ENCODE measurements at regions not wholly inside any gene's neighbourhood (a gene's known extent, or its start where the extent isn't known, plus 50 kb on each side); places are given as distances from the start of the nearest gene placed in this dataset.

- WGBS, 2 experiments = 78 to 83% methylated on average over 3 of the region's 3 CpGs
- H3K9me3 ChIP-seq (ENCODE audit: control insufficient read depth, low read length) = no peaks in the 10 kb centered on the region
Observed at GRCh38 chr16:80120899-80121521, 419.8 kb upstream of the DYNLRB2 start.

GRCh38 chr16:80117556-80118130, 423.1 kb upstream of the DYNLRB2 start:
- Histone ChIP-seq H3K27me3 (ENCODE audit: control insufficient read depth, insufficient read depth, low read length, poor library complexity, severe bottlenecking) (no peaks in the 10 kb centered on the region), H3K36me3 (ENCODE audit: control insufficient read depth, insufficient read depth, low read length) (no peaks in the 10 kb centered on the region), H3K4me1 (ENCODE audit: control insufficient read depth, insufficient read depth, low read length) (no peaks in the 10 kb centered on the region), H3K9me3 (ENCODE audit: control insufficient read depth, low read length) (no peaks in the 10 kb centered on the region), H3K27ac (ENCODE audit: insufficient read depth, low read depth, low read length, poor library complexity, severe bottlenecking) (no peak overlapping the region), H3K4me3 (ENCODE audit: insufficient read depth, low read depth, low read length) (no peak overlapping the region)
- 95 to 96% methylated on average over 4 of the region's 4 CpGs for WGBS, 2 experiments

More at GRCh38 chr16:80120899-80121521, 419.8 kb upstream of the DYNLRB2 start:
- Histone ChIP-seq H3K4me1 (ENCODE audit: control insufficient read depth, insufficient read depth, low read length) (no peaks in the 10 kb centered on the region), H3K27ac (ENCODE audit: insufficient read depth, low read depth, low read length, poor library complexity, severe bottlenecking) (no peak overlapping the region), H3K4me3 (ENCODE audit: insufficient read depth, low read depth, low read length) (no peak overlapping the region), H3K27me3 (ENCODE audit: control insufficient read depth, insufficient read depth, low read length, poor library complexity, severe bottlenecking) (no peaks in the 10 kb centered on the region), H3K36me3 (ENCODE audit: control insufficient read depth, insufficient read depth, low read length) (no peaks in the 10 kb centered on the region)

- H3K4me1 ChIP-seq (ENCODE audit: control insufficient read depth, insufficient read depth, low read length) = no peaks in the 10 kb centered on the region
- H3K9me3 ChIP-seq (ENCODE audit: control insufficient read depth, low read length) = no peaks in the 10 kb centered on the region
- no peaks in the 10 kb centered on the region for H3K27me3 ChIP-seq (ENCODE audit: control insufficient read depth, insufficient read depth, low read length, poor library complexity, severe bottlenecking)
- H3K4me3 ChIP-seq (ENCODE audit: insufficient read depth, low read depth, low read length) = no peak overlapping the region
- no peaks in the 10 kb centered on the region for H3K36me3 ChIP-seq (ENCODE audit: control insufficient read depth, insufficient read depth, low read length)
- H3K27ac ChIP-seq (ENCODE audit: insufficient read depth, low read depth, low read length, poor library complexity, severe bottlenecking) = no peak overlapping the region
Observed at GRCh38 chr16:80116711-80117110, 424.1 kb upstream of the DYNLRB2 start.

- H3K4me1 ChIP-seq (ENCODE audit: control insufficient read depth, insufficient read depth, low read length) = no peaks in the 10 kb centered on the region
- no peak overlapping the region for H3K4me3 ChIP-seq (ENCODE audit: insufficient read depth, low read depth, low read length)
- H3K27ac ChIP-seq (ENCODE audit: insufficient read depth, low read depth, low read length, poor library complexity, severe bottlenecking) = no peak overlapping the region
- H3K27me3 ChIP-seq (ENCODE audit: control insufficient read depth, insufficient read depth, low read length, poor library complexity, severe bottlenecking) = no peaks in the 10 kb centered on the region
- WGBS, 2 experiments = 89 to 100% methylated on average over 1 of the region's 2 CpGs
- no peaks in the 10 kb centered on the region for H3K9me3 ChIP-seq (ENCODE audit: control insufficient read depth, low read length)
- H3K36me3 ChIP-seq (ENCODE audit: control insufficient read depth, insufficient read depth, low read length) = no peaks in the 10 kb centered on the region
Observed at GRCh38 chr16:80114699-80115098, 426.1 kb upstream of the DYNLRB2 start.

GRCh38 chr16:80113873-80114574, 426.8 kb upstream of the DYNLRB2 start:
- WGBS, 2 experiments = 89 to 97% methylated on average over 4 of the region's 4 CpGs
- H3K27ac ChIP-seq (ENCODE audit: insufficient read depth, low read depth, low read length, poor library complexity, severe bottlenecking) = no peak overlapping the region
- no peaks in the 10 kb centered on the region for H3K4me1 ChIP-seq (ENCODE audit: control insufficient read depth, insufficient read depth, low read length)
- H3K27me3 ChIP-seq (ENCODE audit: control insufficient read depth, insufficient read depth, low read length, poor library complexity, severe bottlenecking) = no peaks in the 10 kb centered on the region
- no peaks in the 10 kb centered on the region for H3K36me3 ChIP-seq (ENCODE audit: control insufficient read depth, insufficient read depth, low read length)
- H3K9me3 ChIP-seq (ENCODE audit: control insufficient read depth, low read length) = no peaks in the 10 kb centered on the region
- H3K4me3 ChIP-seq (ENCODE audit: insufficient read depth, low read depth, low read length) = no peak overlapping the region

- Histone ChIP-seq H3K4me3 (ENCODE audit: insufficient read depth, low read depth, low read length) (no peak overlapping the region), H3K27me3 (ENCODE audit: control insufficient read depth, insufficient read depth, low read length, poor library complexity, severe bottlenecking) (no peaks in the 10 kb centered on the region), H3K4me1 (ENCODE audit: control insufficient read depth, insufficient read depth, low read length) (no peaks in the 10 kb centered on the region), H3K27ac (ENCODE audit: insufficient read depth, low read depth, low read length, poor library complexity, severe bottlenecking) (no peak overlapping the region), H3K9me3 (ENCODE audit: control insufficient read depth, low read length) (no peaks in the 10 kb centered on the region), H3K36me3 (ENCODE audit: control insufficient read depth, insufficient read depth, low read length) (no peaks in the 10 kb centered on the region)
- 81 to 84% methylated on average over 7 of the region's 7 CpGs for WGBS, 2 experiments
Observed at GRCh38 chr16:80109581-80109980, 431.2 kb upstream of the DYNLRB2 start.

GRCh38 chr16:80107900-80108299, 432.9 kb upstream of the DYNLRB2 start:
- no peaks in the 10 kb centered on the region for H3K27me3 ChIP-seq (ENCODE audit: control insufficient read depth, insufficient read depth, low read length, poor library complexity, severe bottlenecking)
- H3K27ac ChIP-seq (ENCODE audit: insufficient read depth, low read depth, low read length, poor library complexity, severe bottlenecking) = no peak overlapping the region
- WGBS, 2 experiments = 95% methylated on average over 2 of the region's 3 CpGs
- H3K36me3 ChIP-seq (ENCODE audit: control insufficient read depth, insufficient read depth, low read length) = no peaks in the 10 kb centered on the region
- no peaks in the 10 kb centered on the region for H3K4me1 ChIP-seq (ENCODE audit: control insufficient read depth, insufficient read depth, low read length)
- H3K9me3 ChIP-seq (ENCODE audit: control insufficient read depth, low read length) = no peaks in the 10 kb centered on the region
- H3K4me3 ChIP-seq (ENCODE audit: insufficient read depth, low read depth, low read length) = no peak overlapping the region

GRCh38 chr16:80105751-80106150, 435.0 kb upstream of the DYNLRB2 start:
- no peaks in the 10 kb centered on the region for H3K36me3 ChIP-seq (ENCODE audit: control insufficient read depth, insufficient read depth, low read length)
- H3K9me3 ChIP-seq (ENCODE audit: control insufficient read depth, low read length) = no peaks in the 10 kb centered on the region
- no peaks in the 10 kb centered on the region for H3K4me1 ChIP-seq (ENCODE audit: control insufficient read depth, insufficient read depth, low read length)
- H3K4me3 ChIP-seq (ENCODE audit: insufficient read depth, low read depth, low read length) = no peak overlapping the region
- WGBS, 2 experiments = 86 to 93% methylated on average over 1 of the region's 1 CpG
- no peak overlapping the region for H3K27ac ChIP-seq (ENCODE audit: insufficient read depth, low read depth, low read length, poor library complexity, severe bottlenecking)
- no peaks in the 10 kb centered on the region for H3K27me3 ChIP-seq (ENCODE audit: control insufficient read depth, insufficient read depth, low read length, poor library complexity, severe bottlenecking)

- 93 to 96% methylated on average over 5 of the region's 5 CpGs for WGBS, 2 experiments
Observed at GRCh38 chr16:80105160-80105559, 435.6 kb upstream of the DYNLRB2 start.

GRCh38 chr16:80104401-80104800, 436.4 kb upstream of the DYNLRB2 start:
- no peaks in the 10 kb centered on the region for H3K27me3 ChIP-seq (ENCODE audit: control insufficient read depth, insufficient read depth, low read length, poor library complexity, severe bottlenecking)
- H3K27ac ChIP-seq (ENCODE audit: insufficient read depth, low read depth, low read length, poor library complexity, severe bottlenecking) = no peak overlapping the region
- no peaks in the 10 kb centered on the region for H3K9me3 ChIP-seq (ENCODE audit: control insufficient read depth, low read length)
- no peaks in the 10 kb centered on the region for H3K4me1 ChIP-seq (ENCODE audit: control insufficient read depth, insufficient read depth, low read length)
- WGBS, 2 experiments = 96 to 100% methylated on average over 2 to 3 of the region's 3 CpGs
- H3K36me3 ChIP-seq (ENCODE audit: control insufficient read depth, insufficient read depth, low read length) = no peaks in the 10 kb centered on the region
- no peak overlapping the region for H3K4me3 ChIP-seq (ENCODE audit: insufficient read depth, low read depth, low read length)

More at GRCh38 chr16:80105160-80105559, 435.6 kb upstream of the DYNLRB2 start:
- H3K4me1 ChIP-seq (ENCODE audit: control insufficient read depth, insufficient read depth, low read length) = no peaks in the 10 kb centered on the region
- H3K36me3 ChIP-seq (ENCODE audit: control insufficient read depth, insufficient read depth, low read length) = no peaks in the 10 kb centered on the region
- H3K9me3 ChIP-seq (ENCODE audit: control insufficient read depth, low read length) = no peaks in the 10 kb centered on the region
- H3K27ac ChIP-seq (ENCODE audit: insufficient read depth, low read depth, low read length, poor library complexity, severe bottlenecking) = no peak overlapping the region
- H3K4me3 ChIP-seq (ENCODE audit: insufficient read depth, low read depth, low read length) = no peak overlapping the region
- no peaks in the 10 kb centered on the region for H3K27me3 ChIP-seq (ENCODE audit: control insufficient read depth, insufficient read depth, low read length, poor library complexity, severe bottlenecking)
